Testis (tissue), 2 donors: ENCODE measurements at regions not wholly inside any gene's neighbourhood (a gene's known extent, or its start where the extent isn't known, plus 50 kb on each side); places are given as distances from the start of the nearest gene placed in this dataset.

ENCODE experiments used
- DNase-seq: peaks from one replicate; pipeline ENCODE4 v3.0.0-alpha.2; 2019
- H3K27ac ChIP-seq, 2 donors: fragments of 200-600 bp; sonication (generic); one replicate each; pipeline ENCODE4 v1.5.1; 2019
- H3K27me3 ChIP-seq: fragments of 200-600 bp; sonication (generic); one replicate; pipeline ENCODE4 v1.5.1; 2019
- H3K36me3 ChIP-seq: fragments of 200-600 bp; sonication (generic); one replicate; pipeline ENCODE4 v1.5.1; 2017; ENCODE audit warnings: low read depth; ENCODE audit errors: missing control alignments
- H3K4me1 ChIP-seq: fragments of 200-600 bp; sonication (generic); one replicate; pipeline ENCODE4 v1.5.1; 2019
- H3K4me3 ChIP-seq, 2 donors: fragments of 200-600 bp; sonication (generic); one replicate each; pipeline ENCODE4 v1.5.1; 2017 to 2019
- H3K9me3 ChIP-seq: fragments of 200-600 bp; sonication (generic); one replicate; pipeline ENCODE4 v1.5.1; 2017
- POLR2A ChIP-seq: fragments of 450-650 bp; IDR thresholded peaks from one replicate; pipeline ENCODE4 v1.6.1; 2017; ENCODE audit warnings: antibody characterized with exemption, mild to moderate bottlenecking, moderate library complexity
- WGBS, 2 donors: methylation state at CpG; one replicate each; pipeline ENCODE4 v1.1.5; 2018; 5-methylcytosine and 5-hydroxymethylcytosine counted together
- intact Hi-C: fragments of 100-400 bp; cut with DNase I; formaldehyde crosslinking; loops from one replicate; pipeline ENCODE4 v1.15.1; 2023; ENCODE audit warnings: low total_unique reads
- TF ChIP-seq, protein P1 (sequence below), 3 experiments: fragments of 450-650 bp in 2 of 3; fragments of 200-600 bp in 1 of 3; sonication (generic) in 1 of 3; IDR thresholded peaks; one replicate each; pipeline ENCODE4 v1.5.1; 2016 to 2019; ENCODE audit warnings: antibody characterized with exemption in 3 of 3, mild to moderate bottlenecking in 2 of 3, moderate library complexity in 1 of 3

DNA sequence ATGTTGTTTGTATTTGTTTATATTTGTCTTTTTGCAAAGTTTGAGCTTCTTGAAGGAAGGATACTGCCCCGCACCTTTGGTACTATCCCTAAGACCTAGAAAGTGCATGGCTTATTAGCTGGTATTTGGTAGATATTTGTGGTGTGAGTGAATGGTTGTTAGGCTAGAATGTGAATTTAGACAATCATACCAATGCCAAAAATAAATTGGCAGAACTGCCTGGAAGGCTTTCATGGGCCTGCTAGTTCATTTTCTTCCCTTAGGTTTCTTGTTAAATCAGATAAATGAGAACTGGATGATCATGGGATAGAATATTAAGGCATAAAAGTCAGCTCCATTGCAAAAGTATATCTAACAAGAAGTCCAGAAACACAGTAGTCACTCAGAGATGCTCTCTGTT is 147.5 kb upstream of the TSLP start:
- Histone ChIP-seq H3K36me3 (no peaks in the 10 kb centered on the region), H3K4me3 (no peak overlapping the region), H3K9me3 (no peaks in the 10 kb centered on the region), H3K4me1 (no peaks in the 10 kb centered on the region), H3K27me3 (no peaks in the 10 kb centered on the region), H3K27ac (no peak overlapping the region)
- DNase-seq = no peak
- 93 to 100% methylated on average over 1 of the region's 1 CpG for WGBS, 2 donors
- intact Hi-C loops = no loop called here
- TF ChIP-seq, protein P1, sequence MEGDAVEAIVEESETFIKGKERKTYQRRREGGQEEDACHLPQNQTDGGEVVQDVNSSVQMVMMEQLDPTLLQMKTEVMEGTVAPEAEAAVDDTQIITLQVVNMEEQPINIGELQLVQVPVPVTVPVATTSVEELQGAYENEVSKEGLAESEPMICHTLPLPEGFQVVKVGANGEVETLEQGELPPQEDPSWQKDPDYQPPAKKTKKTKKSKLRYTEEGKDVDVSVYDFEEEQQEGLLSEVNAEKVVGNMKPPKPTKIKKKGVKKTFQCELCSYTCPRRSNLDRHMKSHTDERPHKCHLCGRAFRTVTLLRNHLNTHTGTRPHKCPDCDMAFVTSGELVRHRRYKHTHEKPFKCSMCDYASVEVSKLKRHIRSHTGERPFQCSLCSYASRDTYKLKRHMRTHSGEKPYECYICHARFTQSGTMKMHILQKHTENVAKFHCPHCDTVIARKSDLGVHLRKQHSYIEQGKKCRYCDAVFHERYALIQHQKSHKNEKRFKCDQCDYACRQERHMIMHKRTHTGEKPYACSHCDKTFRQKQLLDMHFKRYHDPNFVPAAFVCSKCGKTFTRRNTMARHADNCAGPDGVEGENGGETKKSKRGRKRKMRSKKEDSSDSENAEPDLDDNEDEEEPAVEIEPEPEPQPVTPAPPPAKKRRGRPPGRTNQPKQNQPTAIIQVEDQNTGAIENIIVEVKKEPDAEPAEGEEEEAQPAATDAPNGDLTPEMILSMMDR (IDR thresholded peaks at IDR 0.05) = no peak
- TF ChIP-seq POLR2A = no peak

- intact Hi-C loops = no loop called here
- no peaks in the 10 kb centered on the region for H3K36me3 ChIP-seq
- TF ChIP-seq POLR2A = no peak
- TF ChIP-seq, protein P1 (IDR thresholded peaks at IDR 0.05) = no peak
- no peak overlapping the region for H3K27ac ChIP-seq
- no peaks in the 10 kb centered on the region for H3K4me1 ChIP-seq
- WGBS, 2 donors = 79 to 88% methylated on average over 2 of the region's 2 CpGs
- H3K27me3 ChIP-seq = no peaks in the 10 kb centered on the region
- H3K4me3 ChIP-seq = no peak overlapping the region
- no peaks in the 10 kb centered on the region for H3K9me3 ChIP-seq
- no peak for DNase-seq
These were observed 146.1 kb upstream of the TSLP start for GRCh38 chr5:110925398-110925797.

DNA sequence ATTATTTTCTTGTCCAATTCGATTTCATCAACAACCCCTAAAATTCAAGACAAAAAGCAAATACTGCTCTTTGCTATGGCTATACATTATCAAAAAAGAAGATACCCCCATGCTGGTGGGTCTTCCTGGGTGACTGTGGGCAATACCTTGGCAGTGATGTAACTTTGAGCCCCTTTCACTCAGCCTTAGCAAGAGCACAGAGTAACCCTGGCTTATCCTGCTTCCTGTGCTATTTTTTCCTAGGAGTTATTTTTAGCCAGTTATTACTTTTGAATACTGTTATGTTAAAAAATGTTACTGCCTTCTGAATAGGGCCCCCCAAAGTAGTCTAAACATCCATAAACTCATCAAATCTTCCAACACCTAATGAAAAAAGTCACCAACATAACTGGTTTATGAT is 145.6 kb upstream of the TSLP start:
- intact Hi-C loops = no loop called here
- Histone ChIP-seq H3K4me1 (no peaks in the 10 kb centered on the region), H3K27me3 (no peaks in the 10 kb centered on the region), H3K36me3 (no peaks in the 10 kb centered on the region), H3K27ac (no peak overlapping the region), H3K4me3 (no peak overlapping the region), H3K9me3 (no peaks in the 10 kb centered on the region)
- no peak for DNase-seq
- WGBS, 2 donors = 80 to 84% methylated on average over 1 of the region's 1 CpG
- TF ChIP-seq, protein P1 (IDR thresholded peaks at IDR 0.05) = no peak
- no peak for TF ChIP-seq POLR2A

- intact Hi-C loops = no loop called here
These were observed 138.6 kb upstream of the TSLP start for GRCh38 chr5:110932755-110933488.

More at GRCh38 chr5:110932755-110933488, 138.6 kb upstream of the TSLP start:
- H3K4me3 ChIP-seq = no peak overlapping the region
- no peaks in the 10 kb centered on the region for H3K9me3 ChIP-seq
- no peaks in the 10 kb centered on the region for H3K27me3 ChIP-seq
- H3K36me3 ChIP-seq = no peaks in the 10 kb centered on the region
- DNase-seq = no peak
- no peaks in the 10 kb centered on the region for H3K4me1 ChIP-seq
- TF ChIP-seq POLR2A = no peak
- TF ChIP-seq, protein P1 (IDR thresholded peaks at IDR 0.05) = no peak
- WGBS, 2 donors = 70 to 83% methylated on average over 1 of the region's 1 CpG
- H3K27ac ChIP-seq = no peak overlapping the region
